ENCODE measurements at regions not wholly inside any gene's neighbourhood (a gene's known extent, or its start where the extent isn't known, plus 50 kb on each side); places are given as distances from the start of the nearest gene placed in this dataset.

DNA sequence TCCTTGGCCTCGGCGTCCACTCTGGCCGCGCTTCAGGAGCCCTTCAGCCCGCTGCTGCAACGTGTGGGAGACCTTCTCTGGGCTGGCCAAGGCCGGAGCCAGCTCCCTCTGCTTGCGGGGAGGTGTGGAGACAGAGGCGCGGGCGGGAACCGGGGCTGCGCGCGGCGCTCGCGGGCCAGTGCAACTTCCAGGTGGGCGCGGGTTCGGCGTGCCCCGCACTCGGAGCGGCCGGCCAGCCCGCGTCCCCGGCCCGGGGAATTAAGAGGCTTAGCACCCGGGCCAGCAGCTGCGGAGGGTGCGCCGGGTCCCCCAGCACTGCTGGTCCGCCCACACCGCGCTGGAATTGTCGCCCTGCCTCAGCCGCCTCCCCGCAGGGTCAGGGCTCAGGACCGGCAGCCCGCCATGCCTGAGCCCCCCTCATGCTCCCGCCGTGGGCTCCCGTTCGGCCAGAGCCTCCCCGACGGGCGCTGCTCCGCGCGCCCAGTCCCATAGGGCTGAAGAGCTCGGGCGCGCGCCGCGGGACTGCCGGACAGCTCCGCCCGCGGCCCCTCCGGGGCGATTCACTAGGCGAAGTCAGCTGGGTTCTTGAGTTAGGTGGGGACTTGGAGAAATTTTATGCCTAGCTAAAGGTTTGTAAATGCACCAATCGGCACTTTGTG lies 673.9 kb downstream of the SLC16A7 start:
- H3K4me3 ChIP-seq (replicated peaks in 1 of 4; ENCODE audit: control extremely low read depth in 1 of 4, insufficient read depth in 1 of 4, low read depth in 3 of 4, low read length in 4 of 4) = no peak overlapping the region
- H3K79me2 ChIP-seq (ENCODE audit: control insufficient read depth, insufficient read depth, low read length) = no peaks in the 10 kb centered on the region
- no peaks in the 10 kb centered on the region for H3K4me1 ChIP-seq (ENCODE audit: control insufficient read depth, extremely low read depth, insufficient read depth, low read length)
- no peak for DNase-seq (ENCODE audit: low read depth in 2 of 2)
- no peaks in the 10 kb centered on the region for H4K20me1 ChIP-seq (ENCODE audit: control insufficient read depth, extremely low read depth, insufficient read depth, low read length)
- H3K9me3 ChIP-seq (ENCODE audit: control insufficient read depth, insufficient read depth, low read depth, low read length) = no peaks in the 10 kb centered on the region
- H3K9ac ChIP-seq (ENCODE audit: insufficient read depth, low read length) = no peak overlapping the region
- H3K4me2 ChIP-seq (ENCODE audit: extremely low read depth, insufficient read depth, low read length) = no peak overlapping the region
- no peak overlapping the region for H2AFZ ChIP-seq (ENCODE audit: low read length)
- no peak for TF ChIP-seq EZH2 (IDR thresholded peaks at IDR 0.05; ENCODE audit: low read length, missing control alignments)
- TF ChIP-seq, protein P1, sequence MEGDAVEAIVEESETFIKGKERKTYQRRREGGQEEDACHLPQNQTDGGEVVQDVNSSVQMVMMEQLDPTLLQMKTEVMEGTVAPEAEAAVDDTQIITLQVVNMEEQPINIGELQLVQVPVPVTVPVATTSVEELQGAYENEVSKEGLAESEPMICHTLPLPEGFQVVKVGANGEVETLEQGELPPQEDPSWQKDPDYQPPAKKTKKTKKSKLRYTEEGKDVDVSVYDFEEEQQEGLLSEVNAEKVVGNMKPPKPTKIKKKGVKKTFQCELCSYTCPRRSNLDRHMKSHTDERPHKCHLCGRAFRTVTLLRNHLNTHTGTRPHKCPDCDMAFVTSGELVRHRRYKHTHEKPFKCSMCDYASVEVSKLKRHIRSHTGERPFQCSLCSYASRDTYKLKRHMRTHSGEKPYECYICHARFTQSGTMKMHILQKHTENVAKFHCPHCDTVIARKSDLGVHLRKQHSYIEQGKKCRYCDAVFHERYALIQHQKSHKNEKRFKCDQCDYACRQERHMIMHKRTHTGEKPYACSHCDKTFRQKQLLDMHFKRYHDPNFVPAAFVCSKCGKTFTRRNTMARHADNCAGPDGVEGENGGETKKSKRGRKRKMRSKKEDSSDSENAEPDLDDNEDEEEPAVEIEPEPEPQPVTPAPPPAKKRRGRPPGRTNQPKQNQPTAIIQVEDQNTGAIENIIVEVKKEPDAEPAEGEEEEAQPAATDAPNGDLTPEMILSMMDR (conservative IDR thresholded peaks at IDR 0.05 in 1 of 2, IDR thresholded peaks at IDR 0.05 in 1 of 2; ENCODE audit: low read depth in 1 of 2, low read length in 2 of 2) = no peak
- H3K27me3 ChIP-seq (ENCODE audit: control insufficient read depth, insufficient read depth, low read length) = no peaks in the 10 kb centered on the region
- no peaks in the 10 kb centered on the region for H3K36me3 ChIP-seq (ENCODE audit: control insufficient read depth, insufficient read depth, low read length)
- no peak overlapping the region for H3K27ac ChIP-seq (ENCODE audit: insufficient read depth, low read length)

DNA sequence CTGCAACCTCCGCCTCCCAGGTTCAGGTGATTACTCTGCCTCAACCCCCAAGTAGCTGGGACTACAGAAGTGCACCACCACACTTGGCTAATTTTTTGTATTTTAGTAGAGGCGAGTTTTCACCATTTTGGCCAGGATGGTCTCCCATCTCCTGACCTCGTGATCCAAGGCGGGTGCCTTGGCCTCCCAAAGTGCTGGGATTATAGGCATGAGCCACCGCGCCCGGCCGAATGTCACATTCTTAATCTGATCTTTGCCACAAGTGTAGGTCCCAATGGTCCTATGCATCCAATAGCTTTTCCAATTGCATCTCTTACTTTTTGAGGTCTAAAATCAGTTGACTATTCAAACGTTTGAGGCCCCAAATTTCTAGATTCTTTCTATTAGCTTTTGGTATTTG lies 676.0 kb downstream of the SLC16A7 start:
- H3K36me3 ChIP-seq (ENCODE audit: control insufficient read depth, insufficient read depth, low read length) = no peaks in the 10 kb centered on the region
- H3K4me3 ChIP-seq (replicated peaks in 1 of 4; ENCODE audit: control extremely low read depth in 1 of 4, insufficient read depth in 1 of 4, low read depth in 3 of 4, low read length in 4 of 4) = no peak overlapping the region
- no peak overlapping the region for H3K4me2 ChIP-seq (ENCODE audit: extremely low read depth, insufficient read depth, low read length)
- H3K27me3 ChIP-seq (ENCODE audit: control insufficient read depth, insufficient read depth, low read length) = no peaks in the 10 kb centered on the region
- TF ChIP-seq, protein P1 (conservative IDR thresholded peaks at IDR 0.05 in 1 of 2, IDR thresholded peaks at IDR 0.05 in 1 of 2; ENCODE audit: low read depth in 1 of 2, low read length in 2 of 2) = no peak
- no peak for TF ChIP-seq EZH2 (IDR thresholded peaks at IDR 0.05; ENCODE audit: low read length, missing control alignments)
- H3K9me3 ChIP-seq (ENCODE audit: control insufficient read depth, insufficient read depth, low read depth, low read length) = no peaks in the 10 kb centered on the region
- DNase-seq (ENCODE audit: low read depth in 2 of 2) = no peak
- no peak overlapping the region for H2AFZ ChIP-seq (ENCODE audit: low read length)
- no peaks in the 10 kb centered on the region for H3K79me2 ChIP-seq (ENCODE audit: control insufficient read depth, insufficient read depth, low read length)
- no peak overlapping the region for H3K27ac ChIP-seq (ENCODE audit: insufficient read depth, low read length)
- no peaks in the 10 kb centered on the region for H4K20me1 ChIP-seq (ENCODE audit: control insufficient read depth, extremely low read depth, insufficient read depth, low read length)
- no peak overlapping the region for H3K9ac ChIP-seq (ENCODE audit: insufficient read depth, low read length)
- H3K4me1 ChIP-seq (ENCODE audit: control insufficient read depth, extremely low read depth, insufficient read depth, low read length) = no peaks in the 10 kb centered on the region

DNA sequence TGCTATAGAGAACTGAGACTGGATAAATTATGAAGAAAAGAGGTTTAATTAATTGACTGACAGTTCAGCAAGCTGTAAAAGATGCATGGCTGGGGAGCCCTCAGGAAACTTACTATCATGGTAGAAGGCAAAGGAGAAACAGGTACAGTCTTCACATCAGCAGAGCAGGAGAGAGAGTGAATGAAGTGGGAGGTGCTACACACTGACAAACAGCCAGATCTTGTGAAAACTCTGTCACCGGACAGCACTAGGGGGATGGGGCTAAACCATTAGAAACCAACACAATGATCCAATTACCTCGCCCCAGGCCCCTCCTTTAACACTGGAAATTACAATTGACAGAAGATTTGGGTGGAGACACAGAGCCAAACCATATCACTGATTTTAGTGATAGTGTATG lies 682.4 kb downstream of the SLC16A7 start:
- no peak overlapping the region for H2AFZ ChIP-seq (ENCODE audit: low read length)
- no peak for DNase-seq (ENCODE audit: low read depth in 2 of 2)
- no peak overlapping the region for H3K27ac ChIP-seq (ENCODE audit: insufficient read depth, low read length)
- TF ChIP-seq EZH2 (IDR thresholded peaks at IDR 0.05; ENCODE audit: low read length, missing control alignments) = no peak
- no peaks in the 10 kb centered on the region for H3K79me2 ChIP-seq (ENCODE audit: control insufficient read depth, insufficient read depth, low read length)
- no peaks in the 10 kb centered on the region for H3K27me3 ChIP-seq (ENCODE audit: control insufficient read depth, insufficient read depth, low read length)
- H3K36me3 ChIP-seq (ENCODE audit: control insufficient read depth, insufficient read depth, low read length) = no peaks in the 10 kb centered on the region
- H3K4me3 ChIP-seq (replicated peaks in 1 of 4; ENCODE audit: control extremely low read depth in 1 of 4, insufficient read depth in 1 of 4, low read depth in 3 of 4, low read length in 4 of 4) = no peak overlapping the region
- H3K9me3 ChIP-seq (ENCODE audit: control insufficient read depth, insufficient read depth, low read depth, low read length) = no peaks in the 10 kb centered on the region
- H3K4me1 ChIP-seq (ENCODE audit: control insufficient read depth, extremely low read depth, insufficient read depth, low read length) = no peaks in the 10 kb centered on the region
- no peaks in the 10 kb centered on the region for H4K20me1 ChIP-seq (ENCODE audit: control insufficient read depth, extremely low read depth, insufficient read depth, low read length)
- H3K4me2 ChIP-seq (ENCODE audit: extremely low read depth, insufficient read depth, low read length) = no peak overlapping the region
- no peak overlapping the region for H3K9ac ChIP-seq (ENCODE audit: insufficient read depth, low read length)

Measured in fibroblast of lung (primary cell).